Activated T-cell treated with anti-CD3 and anti-CD28 coated beads, Interleukin-2, amount 50 U/mL, for 72 hours (primary cell): ENCODE measurements at regions not wholly inside any gene's neighbourhood (a gene's known extent, or its start where the extent isn't known, plus 50 kb on each side); places are given as distances from the start of the nearest gene placed in this dataset.
"Not testable (repeated sequence)": the region's sequence is repeated elsewhere in the genome, so short reads cannot be mapped to it uniquely, and the experiment has no call there.

Experiments
- ATAC-seq, 2 donors: fragments of 150-1000 bp; cut with Tn5 transposase; replicated peaks in 1 of 2; 2 replicates each; pipeline ENCODE4 v1.10.0; 2021; ENCODE audit warnings: moderate library complexity in 2 of 2, mild to moderate bottlenecking in 1 of 2
- DNase-seq, 2 donors: peaks; one replicate each; pipeline ENCODE4 v3.0.0; 2021 to 2022; ENCODE audit warnings: mixed read lengths in 1 of 2
- H3K27ac Mint-ChIP-seq: one replicate; pipeline ENCODE4 v1.8.0; 2022; ENCODE audit warnings: mild to moderate bottlenecking, moderate library complexity, mixed read lengths
- H3K27me3 Mint-ChIP-seq: one replicate; pipeline ENCODE4 v1.8.0; 2022; ENCODE audit warnings: low read depth, mixed read lengths
- H3K36me3 Mint-ChIP-seq, 2 donors: one replicate each; pipeline ENCODE4 v1.8.0; 2022; ENCODE audit warnings: mixed read lengths in 2 of 2, mild to moderate bottlenecking in 1 of 2; ENCODE audit not compliant: insufficient read depth in 2 of 2
- H3K4me1 Mint-ChIP-seq: one replicate; pipeline ENCODE4 v1.8.0; 2022; ENCODE audit warnings: low read depth, mixed read lengths
- H3K4me3 Mint-ChIP-seq, 2 donors: one replicate each; pipeline ENCODE4 v1.8.0; 2022; ENCODE audit warnings: mild to moderate bottlenecking in 2 of 2, mixed read lengths in 2 of 2, moderate library complexity in 2 of 2
- H3K9me3 Mint-ChIP-seq, 2 donors: one replicate each; pipeline ENCODE4 v1.8.0; 2022; ENCODE audit warnings: mixed read lengths in 2 of 2

DNA sequence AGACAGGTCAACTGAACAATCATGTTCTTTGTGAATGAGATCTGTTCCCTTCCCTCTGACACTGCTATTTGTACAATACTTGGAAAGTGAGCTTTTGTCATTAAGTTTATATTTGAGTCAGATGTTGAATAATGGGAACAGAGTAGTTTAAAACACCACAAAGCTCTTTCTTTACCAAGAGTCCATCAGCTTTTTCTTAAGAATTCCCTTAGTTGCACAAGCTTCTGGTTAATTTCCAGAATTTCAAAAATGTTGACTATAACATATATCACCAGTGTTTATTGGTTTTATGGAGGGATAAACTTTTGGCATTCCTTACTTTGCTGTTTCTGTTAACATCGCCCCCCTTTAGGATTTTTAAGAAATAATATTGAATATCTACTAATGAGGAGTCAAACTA, 403.7 kb downstream of the CCDC85A start:
- DNase-seq (no peak), ATAC-seq (no peak)
- no peaks in the 10 kb centered on the region for H3K4me1 Mint-ChIP-seq
- H3K27me3 Mint-ChIP-seq = no peaks in the 10 kb centered on the region
- no peak overlapping the region for H3K27ac Mint-ChIP-seq
- H3K4me3 Mint-ChIP-seq = no peak overlapping the region
- H3K9me3 Mint-ChIP-seq = no peaks in the 10 kb centered on the region
- H3K36me3 Mint-ChIP-seq = no peaks in the 10 kb centered on the region

DNA sequence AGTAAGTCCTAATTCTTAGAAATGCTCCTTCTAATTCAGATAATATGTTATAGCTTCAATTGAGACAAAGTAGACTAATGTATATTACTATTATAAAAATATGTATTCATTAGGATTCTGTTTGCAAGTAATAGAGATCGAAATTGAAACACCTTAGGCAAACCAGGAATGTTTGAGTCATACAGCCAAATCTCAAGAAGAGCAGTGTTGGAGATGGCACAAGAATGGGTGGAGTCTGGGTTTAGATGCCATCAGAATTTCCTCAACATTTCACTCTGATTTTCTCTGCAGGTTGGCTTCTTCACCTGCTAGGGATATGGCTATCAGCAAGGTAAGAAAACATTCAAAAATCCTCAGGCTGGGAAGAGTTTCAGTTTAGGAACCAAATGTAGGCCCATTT, 405.4 kb downstream of the CCDC85A start:
- Mint-ChIP-seq H3K27me3 (no peaks in the 10 kb centered on the region), H3K4me3 (no peak overlapping the region), H3K9me3 (peaks cover 2 to 3% of the 10 kb centered on the region in 2 donors), H3K27ac (no peak overlapping the region), H3K4me1 (no peaks in the 10 kb centered on the region), H3K36me3 (no peaks in the 10 kb centered on the region)
- DNase-seq (no peak), ATAC-seq (no peak)

DNA sequence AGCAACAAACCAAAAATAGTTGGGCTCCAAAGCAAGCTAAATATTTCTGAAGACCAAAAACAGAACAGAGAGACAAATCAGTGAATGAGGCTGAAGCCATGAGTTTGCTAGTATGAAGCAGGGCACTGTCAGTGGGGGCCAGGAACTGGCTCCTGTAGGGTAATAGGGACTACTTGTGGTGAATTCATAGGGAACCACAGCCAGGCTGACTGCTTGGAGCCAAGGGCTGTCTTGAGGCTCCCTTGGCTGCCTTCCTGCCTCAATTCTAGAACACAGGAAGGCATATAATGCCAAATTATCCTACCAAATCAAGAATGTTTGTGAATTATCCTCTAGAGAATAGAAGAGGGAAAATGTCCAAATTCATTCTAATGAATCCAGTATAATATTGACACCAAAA, 406.0 kb downstream of the CCDC85A start:
- no peaks in the 10 kb centered on the region for H3K4me1 Mint-ChIP-seq
- H3K36me3 Mint-ChIP-seq = no peaks in the 10 kb centered on the region
- no peak overlapping the region for H3K27ac Mint-ChIP-seq
- no peak for DNase-seq
- no peaks in the 10 kb centered on the region for H3K27me3 Mint-ChIP-seq
- no peak overlapping the region for H3K4me3 Mint-ChIP-seq
- no peak for ATAC-seq
- H3K9me3 Mint-ChIP-seq = peaks cover 2 to 3% of the 10 kb centered on the region in 2 donors

DNA sequence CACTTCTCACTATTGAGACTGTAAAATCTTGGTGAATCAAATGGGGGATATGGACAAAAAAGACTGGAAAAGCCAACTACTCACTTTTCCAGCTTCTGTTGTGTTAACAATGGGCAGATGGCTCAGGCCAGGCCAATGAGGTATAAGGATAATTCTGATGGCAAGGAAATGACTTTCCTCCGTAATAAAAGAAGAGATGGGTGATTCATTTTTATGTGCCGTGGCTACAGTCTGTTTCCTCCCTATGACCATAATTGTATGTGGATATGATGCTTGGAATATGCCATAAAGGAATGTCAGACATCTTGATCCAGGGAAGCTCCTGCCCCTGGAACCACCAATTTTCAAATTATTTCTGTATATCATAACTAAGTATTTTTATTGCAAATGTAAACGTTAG, 406.8 kb downstream of the CCDC85A start:
- peaks cover 2 to 3% of the 10 kb centered on the region in 2 donors for H3K9me3 Mint-ChIP-seq
- no peak overlapping the region for H3K27ac Mint-ChIP-seq
- no peaks in the 10 kb centered on the region for H3K27me3 Mint-ChIP-seq
- H3K36me3 Mint-ChIP-seq = no peaks in the 10 kb centered on the region
- no peak overlapping the region for H3K4me3 Mint-ChIP-seq
- H3K4me1 Mint-ChIP-seq = no peaks in the 10 kb centered on the region
- ATAC-seq (no peak), DNase-seq (no peak)

DNA sequence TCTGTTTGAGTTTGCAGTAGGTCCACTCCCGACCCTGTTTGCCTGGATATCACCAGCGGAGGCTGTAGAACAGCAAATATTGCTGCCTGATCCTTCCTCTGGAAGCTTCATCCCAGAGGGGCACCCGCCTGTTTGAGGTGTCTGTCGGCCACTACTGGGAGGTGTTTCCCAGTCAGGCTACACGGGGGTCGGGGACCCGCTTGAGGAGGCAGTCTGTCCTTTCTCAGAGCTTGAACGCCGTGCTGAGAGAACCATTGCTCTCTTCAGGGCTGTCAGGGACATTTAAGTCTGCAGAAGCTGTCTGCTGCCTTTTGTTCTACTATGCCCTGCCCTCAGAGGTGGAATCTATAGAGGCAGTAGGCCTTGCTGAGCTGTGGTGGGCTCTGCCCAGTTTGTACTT, 422.3 kb downstream of the CCDC85A start:
- not testable (repeated sequence) for DNase-seq, H3K4me3 Mint-ChIP-seq, H3K4me1 Mint-ChIP-seq, ATAC-seq, H3K27ac Mint-ChIP-seq, H3K36me3 Mint-ChIP-seq, H3K27me3 Mint-ChIP-seq
- peaks cover 12 to 17% of the 10 kb centered on the region in 2 donors for H3K9me3 Mint-ChIP-seq

DNA sequence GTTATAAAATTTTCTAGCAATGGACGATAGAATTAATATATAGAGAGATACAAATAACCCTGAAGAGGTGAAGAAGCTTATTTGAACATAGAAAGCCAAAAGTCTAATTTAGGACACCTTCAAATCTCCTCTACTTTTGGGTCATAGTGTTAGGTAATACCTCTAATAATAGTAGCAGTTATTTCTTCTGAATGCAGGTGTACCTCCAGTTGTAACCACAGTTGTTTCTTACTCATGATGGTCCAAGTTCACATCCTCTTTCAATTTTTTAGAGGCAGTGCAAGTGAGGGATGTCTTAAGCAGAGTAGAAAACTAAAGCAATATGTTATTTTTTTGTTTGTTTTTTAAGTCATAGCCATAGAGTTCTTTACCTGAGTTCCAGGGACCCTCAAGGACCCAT, 429.5 kb downstream of the CCDC85A start:
- Mint-ChIP-seq H3K9me3 (peaks cover 5 to 9% of the 10 kb centered on the region in 2 donors), H3K36me3 (no peaks in the 10 kb centered on the region), H3K4me1 (no peaks in the 10 kb centered on the region), H3K27ac (no peak overlapping the region), H3K27me3 (no peaks in the 10 kb centered on the region), H3K4me3 (no peak overlapping the region)
- DNase-seq (no peak), ATAC-seq (no peak)

DNA sequence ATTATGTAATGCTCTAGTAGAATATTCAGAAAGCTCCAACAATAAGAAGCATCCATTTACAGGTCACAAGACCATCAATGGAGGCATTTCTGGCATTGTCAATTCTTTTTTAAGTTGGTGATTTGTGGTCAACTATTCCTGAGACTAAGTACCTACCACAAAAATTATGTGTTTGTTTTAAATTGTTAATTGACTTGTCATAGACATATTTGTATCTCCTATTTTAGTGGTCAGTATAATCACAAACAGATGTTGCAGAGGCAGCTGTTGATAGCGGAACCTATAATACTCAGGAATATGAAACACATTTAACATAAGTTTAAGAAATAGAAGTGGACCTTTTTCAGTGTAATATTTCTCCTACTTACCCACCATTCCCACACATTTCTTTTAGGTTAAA, 430.1 kb downstream of the CCDC85A start:
- H3K27me3 Mint-ChIP-seq = no peaks in the 10 kb centered on the region
- no peak overlapping the region for H3K27ac Mint-ChIP-seq
- ATAC-seq = no peak
- no peak for DNase-seq
- no peaks in the 10 kb centered on the region for H3K36me3 Mint-ChIP-seq
- peaks cover 5 to 9% of the 10 kb centered on the region in 2 donors for H3K9me3 Mint-ChIP-seq
- H3K4me1 Mint-ChIP-seq = no peaks in the 10 kb centered on the region
- H3K4me3 Mint-ChIP-seq = no peak overlapping the region

DNA sequence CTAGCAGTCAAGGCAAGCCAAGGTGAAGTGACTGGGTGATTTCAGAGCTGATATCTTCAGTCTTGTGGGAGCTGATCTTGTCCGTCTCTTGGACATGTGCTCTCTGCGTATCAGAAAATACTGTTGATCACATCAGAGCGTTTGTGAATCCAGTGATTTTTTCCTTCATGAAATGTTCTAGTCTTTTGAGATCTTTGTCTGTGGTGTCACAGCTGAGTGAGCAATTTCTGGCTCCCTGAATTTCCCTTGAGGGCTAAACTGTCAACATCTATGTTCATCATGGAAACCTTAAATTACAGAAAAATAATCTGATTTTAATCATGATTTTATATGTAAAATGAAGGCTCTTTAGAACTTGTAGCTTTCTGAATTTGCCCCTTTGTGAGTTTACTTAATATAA, 432.0 kb downstream of the CCDC85A start:
- H3K4me1 Mint-ChIP-seq = no peaks in the 10 kb centered on the region
- ATAC-seq (no peak), DNase-seq (no peak)
- peaks cover 3 to 4% of the 10 kb centered on the region in 2 donors for H3K9me3 Mint-ChIP-seq
- H3K36me3 Mint-ChIP-seq = no peaks in the 10 kb centered on the region
- no peaks in the 10 kb centered on the region for H3K27me3 Mint-ChIP-seq
- no peak overlapping the region for H3K4me3 Mint-ChIP-seq
- no peak overlapping the region for H3K27ac Mint-ChIP-seq

DNA sequence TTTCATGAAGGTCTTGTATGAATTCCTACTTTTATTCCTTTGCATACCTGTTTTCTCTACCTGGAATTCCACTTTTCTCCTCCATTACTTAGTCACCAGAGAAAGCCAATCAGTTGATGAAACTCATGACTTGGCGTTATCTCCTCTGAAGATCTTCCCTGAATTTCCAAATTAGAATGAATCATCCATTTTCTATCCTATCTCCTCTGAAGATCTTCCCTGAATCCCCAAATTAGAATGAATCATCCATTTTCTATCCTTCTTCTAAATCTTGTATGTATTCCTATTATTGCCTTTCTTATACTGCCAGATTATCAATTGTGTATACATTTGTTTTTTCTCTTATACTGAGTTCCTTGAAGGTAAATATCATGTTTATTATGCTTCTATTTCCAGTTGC, 440.4 kb downstream of the CCDC85A start:
- Mint-ChIP-seq H3K27ac (no peak overlapping the region), H3K9me3 (peaks cover 6 to 10% of the 10 kb centered on the region in 2 donors), H3K4me1 (no peaks in the 10 kb centered on the region), H3K27me3 (no peaks in the 10 kb centered on the region), H3K36me3 (peaks cover 0 to 3% of the 10 kb centered on the region in 2 donors), H3K4me3 (no peak overlapping the region)
- DNase-seq (no peak), ATAC-seq (no peak)

DNA sequence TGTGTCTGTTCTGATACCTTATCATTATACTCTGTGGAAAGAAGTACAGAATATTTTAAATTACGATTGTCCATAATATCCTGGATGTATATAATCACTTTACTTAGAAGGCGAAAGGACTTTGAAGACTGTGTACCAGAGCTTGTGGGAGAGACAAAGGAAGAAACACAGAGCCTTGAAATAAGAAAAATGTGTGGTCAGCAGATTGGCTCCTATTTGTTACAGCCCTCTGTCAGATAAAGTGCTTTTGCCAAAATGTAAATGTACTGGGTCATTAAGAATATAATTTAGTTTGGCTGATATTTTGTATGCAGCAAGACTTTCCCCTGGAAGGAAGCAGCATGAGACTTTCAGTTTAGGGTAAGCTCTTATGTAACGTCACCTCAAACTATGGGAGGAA, 443.1 kb downstream of the CCDC85A start:
- Mint-ChIP-seq H3K36me3 (peaks cover 0 to 3% of the 10 kb centered on the region in 2 donors), H3K4me3 (no peak overlapping the region), H3K9me3 (peaks cover 10 to 13% of the 10 kb centered on the region in 2 donors), H3K27me3 (no peaks in the 10 kb centered on the region), H3K4me1 (no peaks in the 10 kb centered on the region), H3K27ac (no peak overlapping the region)
- DNase-seq (no peak), ATAC-seq (no peak)

DNA sequence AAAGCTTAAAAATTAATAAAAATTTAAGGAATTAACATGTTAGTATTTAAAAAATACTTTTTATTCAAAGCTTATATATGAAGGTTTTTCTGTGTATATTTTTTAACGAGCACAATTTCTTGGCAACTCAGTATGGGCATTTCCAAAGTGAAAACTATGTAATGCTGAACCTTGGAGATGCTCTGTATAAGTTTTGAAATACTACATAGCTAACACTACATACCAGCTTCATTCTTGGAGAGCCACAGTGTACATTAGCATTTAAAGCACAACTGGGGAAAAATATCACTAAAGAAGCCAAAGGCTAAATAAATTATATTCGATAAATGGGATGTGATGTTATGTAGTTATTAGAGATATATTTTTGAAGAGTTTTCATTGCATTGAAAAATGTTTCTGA, 446.5 kb downstream of the CCDC85A start:
- Mint-ChIP-seq H3K36me3 (no peaks in the 10 kb centered on the region), H3K4me1 (no peaks in the 10 kb centered on the region), H3K27ac (no peak overlapping the region), H3K27me3 (no peaks in the 10 kb centered on the region), H3K4me3 (no peak overlapping the region), H3K9me3 (peaks cover 7 to 8% of the 10 kb centered on the region in 2 donors)
- DNase-seq (no peak), ATAC-seq (no peak)

DNA sequence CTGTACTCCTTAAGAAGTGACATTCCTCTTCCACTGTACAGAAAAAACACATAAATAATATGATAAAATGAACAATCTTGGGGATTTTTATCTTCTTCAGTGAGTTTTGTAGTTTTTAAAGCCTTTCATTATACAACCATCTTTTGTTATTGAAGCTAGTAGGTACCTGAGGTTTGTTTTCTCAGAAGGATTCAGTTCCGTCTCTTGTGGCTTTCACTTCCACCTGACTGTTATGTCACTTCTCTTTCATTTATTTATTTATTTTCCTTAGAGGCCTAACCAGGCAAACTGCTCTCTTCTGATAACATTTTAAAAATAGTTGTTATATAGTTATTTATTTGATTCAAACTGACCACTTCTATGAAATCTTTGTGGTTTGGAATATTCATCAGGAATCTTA, 464.2 kb downstream of the CCDC85A start:
- H3K4me1 Mint-ChIP-seq = no peaks in the 10 kb centered on the region
- no peak for DNase-seq
- no peaks in the 10 kb centered on the region for H3K36me3 Mint-ChIP-seq
- no peak for ATAC-seq
- H3K9me3 Mint-ChIP-seq = peaks cover 5 to 6% of the 10 kb centered on the region in 2 donors
- H3K4me3 Mint-ChIP-seq = no peak overlapping the region
- H3K27me3 Mint-ChIP-seq = no peaks in the 10 kb centered on the region
- no peak overlapping the region for H3K27ac Mint-ChIP-seq

DNA sequence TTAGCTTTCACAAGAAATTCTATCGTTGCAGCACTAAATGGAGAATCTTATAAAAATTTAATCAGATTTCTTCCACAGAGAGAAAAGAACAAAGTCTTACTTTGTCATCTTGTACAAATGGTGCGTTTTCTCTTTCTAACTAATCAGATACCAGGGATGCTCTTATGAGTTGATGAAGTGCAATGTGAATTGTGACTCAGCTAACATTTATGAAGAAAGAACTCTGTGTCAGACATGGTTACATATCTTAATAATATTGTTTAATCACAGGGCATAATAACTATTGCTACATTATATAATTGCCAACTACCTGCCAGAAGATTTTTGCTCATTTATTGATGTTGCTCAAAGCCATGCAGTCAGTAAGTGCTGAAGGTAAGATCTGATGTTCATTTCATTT, 465.0 kb downstream of the CCDC85A start:
- Mint-ChIP-seq H3K27ac (no peak overlapping the region), H3K27me3 (no peaks in the 10 kb centered on the region), H3K36me3 (no peaks in the 10 kb centered on the region), H3K4me3 (no peak overlapping the region), H3K4me1 (no peaks in the 10 kb centered on the region), H3K9me3 (peaks cover 4 to 5% of the 10 kb centered on the region in 2 donors)
- DNase-seq (no peak), ATAC-seq (no peak)

DNA sequence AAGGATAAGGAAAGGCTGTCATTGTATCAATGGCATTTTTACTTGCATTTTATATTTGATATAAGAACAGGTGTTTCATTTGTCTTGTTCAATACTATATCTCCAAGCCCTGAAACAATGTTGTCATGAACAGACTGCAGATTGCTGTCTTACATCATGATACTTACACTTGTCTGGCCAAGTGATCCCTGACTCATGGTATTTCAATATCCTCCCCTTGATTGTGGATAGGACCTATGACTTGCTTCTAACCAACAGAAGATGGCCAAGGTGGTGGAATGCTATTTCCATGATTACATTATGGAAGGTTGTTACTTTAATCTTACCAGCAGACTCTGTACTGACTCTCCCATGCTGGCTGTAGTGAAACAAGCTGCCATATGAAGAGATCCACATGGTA, 471.1 kb downstream of the CCDC85A start:
- H3K36me3 Mint-ChIP-seq = peaks cover 0 to 2% of the 10 kb centered on the region in 2 donors
- no peaks in the 10 kb centered on the region for H3K4me1 Mint-ChIP-seq
- peaks cover 7 to 9% of the 10 kb centered on the region in 2 donors for H3K9me3 Mint-ChIP-seq
- DNase-seq = no peak
- no peaks in the 10 kb centered on the region for H3K27me3 Mint-ChIP-seq
- ATAC-seq = no peak
- H3K4me3 Mint-ChIP-seq = no peak overlapping the region
- no peak overlapping the region for H3K27ac Mint-ChIP-seq
